ENCODE measurements at regions not wholly inside any gene's neighbourhood (a gene's known extent, or its start where the extent isn't known, plus 50 kb on each side); places are given as distances from the start of the nearest gene placed in this dataset.
"Not testable (repeated sequence)": the region's sequence is repeated elsewhere in the genome, so short reads cannot be mapped to it uniquely, and the experiment has no call there.

DNA sequence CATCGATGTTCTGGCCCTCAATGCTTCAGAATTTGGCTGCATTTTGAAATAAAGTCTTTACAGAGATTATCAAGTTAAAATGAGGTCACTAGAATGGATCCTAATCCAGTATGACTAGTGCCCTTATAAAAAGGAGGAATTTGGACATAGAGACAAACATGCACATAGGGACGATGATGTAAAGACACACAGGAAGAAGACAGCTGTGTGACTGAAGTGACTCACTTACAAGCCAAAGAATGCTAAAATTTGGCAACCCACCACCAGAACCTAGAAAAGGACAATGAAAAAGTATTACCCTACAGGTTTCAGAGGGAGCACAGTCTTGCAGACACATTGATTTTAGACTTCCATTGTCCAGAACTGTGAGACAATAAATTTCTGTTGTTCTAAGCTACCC, 322.8 kb upstream of the GJE1 start:
- no peak overlapping the region for H3K4me3 ChIP-seq (ENCODE audit: low read depth, low read length)
- no peaks in the 10 kb centered on the region for H3K4me1 ChIP-seq
- intact Hi-C loops (cut with micrococcal nuclease; ENCODE audit: unreplicated experiment): no loop called here
- H3K27me3 Mint-ChIP-seq (ENCODE audit: insufficient read depth, unreplicated experiment): peaks cover 2% of the 10 kb centered on the region
- no peaks in the 10 kb centered on the region for H3K27me3 ChIP-seq (replicated peaks; ENCODE audit: control insufficient read depth, insufficient read depth, low read length)
- CTCF ChIA-PET: no interaction called here
- DNase-seq: no peak
- TF ChIP-seq, protein P1, sequence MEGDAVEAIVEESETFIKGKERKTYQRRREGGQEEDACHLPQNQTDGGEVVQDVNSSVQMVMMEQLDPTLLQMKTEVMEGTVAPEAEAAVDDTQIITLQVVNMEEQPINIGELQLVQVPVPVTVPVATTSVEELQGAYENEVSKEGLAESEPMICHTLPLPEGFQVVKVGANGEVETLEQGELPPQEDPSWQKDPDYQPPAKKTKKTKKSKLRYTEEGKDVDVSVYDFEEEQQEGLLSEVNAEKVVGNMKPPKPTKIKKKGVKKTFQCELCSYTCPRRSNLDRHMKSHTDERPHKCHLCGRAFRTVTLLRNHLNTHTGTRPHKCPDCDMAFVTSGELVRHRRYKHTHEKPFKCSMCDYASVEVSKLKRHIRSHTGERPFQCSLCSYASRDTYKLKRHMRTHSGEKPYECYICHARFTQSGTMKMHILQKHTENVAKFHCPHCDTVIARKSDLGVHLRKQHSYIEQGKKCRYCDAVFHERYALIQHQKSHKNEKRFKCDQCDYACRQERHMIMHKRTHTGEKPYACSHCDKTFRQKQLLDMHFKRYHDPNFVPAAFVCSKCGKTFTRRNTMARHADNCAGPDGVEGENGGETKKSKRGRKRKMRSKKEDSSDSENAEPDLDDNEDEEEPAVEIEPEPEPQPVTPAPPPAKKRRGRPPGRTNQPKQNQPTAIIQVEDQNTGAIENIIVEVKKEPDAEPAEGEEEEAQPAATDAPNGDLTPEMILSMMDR (IDR thresholded peaks at IDR 0.05; ENCODE audit: insufficient read depth in 1 of 2, low read depth in 1 of 2, low read length in 1 of 2, severe bottlenecking in 1 of 2, unreplicated experiment in 1 of 2): no peak
- no peaks in the 10 kb centered on the region for H3K36me3 Mint-ChIP-seq (ENCODE audit: insufficient read depth, unreplicated experiment)
- BruUV-seq (replicated peaks): no TSS peak
- H3K9me3 ChIP-seq: no peaks in the 10 kb centered on the region
- H3K9me3 Mint-ChIP-seq (ENCODE audit: unreplicated experiment): no peaks in the 10 kb centered on the region
- POLR2A ChIA-PET: no interaction called here
- H3K4me3 Mint-ChIP-seq (ENCODE audit: unreplicated experiment): no peak overlapping the region
- H3K36me3 ChIP-seq (ENCODE audit: control insufficient read depth, insufficient read depth, low read length): no peaks in the 10 kb centered on the region
- no peak overlapping the region for H3K27ac Mint-ChIP-seq (ENCODE audit: unreplicated experiment)
- no peaks in the 10 kb centered on the region for H3K4me1 Mint-ChIP-seq (ENCODE audit: low read depth, unreplicated experiment)

DNA sequence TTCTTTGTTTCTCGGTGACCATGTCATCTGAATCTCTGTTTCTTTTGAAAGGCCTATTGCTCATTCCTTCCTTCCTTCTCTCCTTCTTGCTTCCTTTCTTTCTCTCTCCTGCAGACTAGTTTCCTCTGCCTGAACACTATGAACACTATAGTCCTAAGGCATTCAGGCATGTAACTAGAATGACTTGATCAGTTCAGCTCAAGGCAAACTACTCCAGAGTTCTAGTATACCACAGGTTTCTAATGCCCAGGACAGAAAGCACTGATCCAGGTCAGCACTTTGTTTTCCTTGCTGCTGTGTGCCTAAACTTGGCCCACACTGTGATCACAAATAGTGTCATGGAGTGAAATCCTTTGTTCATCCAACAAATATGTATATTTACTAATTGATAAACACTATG, 324.1 kb upstream of the GJE1 start:
- Histone ChIP-seq H3K4me3 (ENCODE audit: low read depth, low read length) (no peak overlapping the region), H3K4me1 (no peaks in the 10 kb centered on the region), H3K36me3 (ENCODE audit: control insufficient read depth, insufficient read depth, low read length) (no peaks in the 10 kb centered on the region), H3K9me3 (no peaks in the 10 kb centered on the region), H3K27me3 (replicated peaks; ENCODE audit: control insufficient read depth, insufficient read depth, low read length) (no peaks in the 10 kb centered on the region)
- DNase-seq: no peak
- H3K27ac Mint-ChIP-seq (ENCODE audit: unreplicated experiment): no peak overlapping the region
- no peaks in the 10 kb centered on the region for H3K4me1 Mint-ChIP-seq (ENCODE audit: low read depth, unreplicated experiment)
- H3K36me3 Mint-ChIP-seq (ENCODE audit: insufficient read depth, unreplicated experiment): no peaks in the 10 kb centered on the region
- TF ChIP-seq, protein P1 (IDR thresholded peaks at IDR 0.05; ENCODE audit: insufficient read depth in 1 of 2, low read depth in 1 of 2, low read length in 1 of 2, severe bottlenecking in 1 of 2, unreplicated experiment in 1 of 2): no peak
- CTCF ChIA-PET: no interaction called here
- no peak overlapping the region for H3K4me3 Mint-ChIP-seq (ENCODE audit: unreplicated experiment)
- no TSS peak for BruUV-seq (replicated peaks)
- intact Hi-C loops (cut with micrococcal nuclease; ENCODE audit: unreplicated experiment): no loop called here
- peaks cover 2% of the 10 kb centered on the region for H3K27me3 Mint-ChIP-seq (ENCODE audit: insufficient read depth, unreplicated experiment)
- no peaks in the 10 kb centered on the region for H3K9me3 Mint-ChIP-seq (ENCODE audit: unreplicated experiment)
- POLR2A ChIA-PET: no interaction called here

DNA sequence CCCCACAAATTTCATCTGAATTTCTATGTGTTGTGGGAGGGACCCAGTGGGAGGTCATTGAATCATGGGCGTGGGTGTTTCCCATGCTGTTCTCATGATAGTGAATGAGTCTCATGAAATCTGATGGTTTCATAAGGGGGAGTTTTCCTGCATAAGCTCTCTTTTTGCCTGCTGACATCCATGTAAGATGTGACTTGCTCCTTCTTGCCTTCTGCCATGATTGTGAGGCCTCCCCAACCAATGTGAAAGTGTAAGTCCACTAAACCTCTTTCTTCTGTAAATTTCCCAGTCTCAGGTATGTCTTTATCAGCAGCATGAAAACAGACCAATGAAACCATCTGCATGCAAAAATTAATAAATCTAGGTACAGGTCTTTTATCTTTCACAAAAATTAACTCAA, 331.8 kb upstream of the GJE1 start:
- H3K27me3 ChIP-seq (replicated peaks; ENCODE audit: control insufficient read depth, insufficient read depth, low read length); H3K36me3 Mint-ChIP-seq (ENCODE audit: insufficient read depth, unreplicated experiment); H3K36me3 ChIP-seq (ENCODE audit: control insufficient read depth, insufficient read depth, low read length); CTCF ChIA-PET; H3K4me1 Mint-ChIP-seq (ENCODE audit: low read depth, unreplicated experiment); H3K27ac Mint-ChIP-seq (ENCODE audit: unreplicated experiment); BruUV-seq (replicated peaks); H3K4me3 Mint-ChIP-seq (ENCODE audit: unreplicated experiment); H3K9me3 ChIP-seq; H3K9me3 Mint-ChIP-seq (ENCODE audit: unreplicated experiment); H3K4me1 ChIP-seq; H3K27me3 Mint-ChIP-seq (ENCODE audit: insufficient read depth, unreplicated experiment); POLR2A ChIA-PET; DNase-seq; H3K4me3 ChIP-seq (ENCODE audit: low read depth, low read length); intact Hi-C loops (cut with micrococcal nuclease; ENCODE audit: unreplicated experiment): not testable (repeated sequence)

DNA sequence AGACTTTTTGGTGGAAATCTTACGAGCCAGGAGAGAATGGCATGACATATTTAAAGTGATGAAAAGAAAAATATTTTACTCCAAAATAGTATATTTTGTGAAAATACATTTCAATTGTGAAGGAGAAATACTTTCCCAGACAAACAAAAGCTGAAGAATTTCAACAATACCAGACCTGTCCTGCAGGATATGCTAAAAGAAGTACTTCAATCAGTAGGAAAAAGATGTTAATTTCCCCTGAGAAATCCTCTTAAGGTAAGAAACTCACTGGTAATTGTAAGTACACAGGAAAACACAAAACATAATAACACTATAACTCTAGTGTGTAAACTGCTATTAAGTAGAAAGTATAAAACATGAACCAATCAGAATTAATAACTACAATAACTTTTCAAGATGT, 341.8 kb upstream of the GJE1 start:
- Mint-ChIP-seq H3K4me3 (ENCODE audit: unreplicated experiment) (no peak overlapping the region), H3K27ac (ENCODE audit: unreplicated experiment) (no peak overlapping the region), H3K4me1 (ENCODE audit: low read depth, unreplicated experiment) (no peaks in the 10 kb centered on the region), H3K36me3 (ENCODE audit: insufficient read depth, unreplicated experiment) (no peaks in the 10 kb centered on the region), H3K27me3 (ENCODE audit: insufficient read depth, unreplicated experiment) (peaks cover 2% of the 10 kb centered on the region), H3K9me3 (ENCODE audit: unreplicated experiment) (no peaks in the 10 kb centered on the region)
- Histone ChIP-seq H3K4me3 (ENCODE audit: low read depth, low read length) (no peak overlapping the region), H3K9me3 (no peaks in the 10 kb centered on the region), H3K27me3 (replicated peaks; ENCODE audit: control insufficient read depth, insufficient read depth, low read length) (no peaks in the 10 kb centered on the region), H3K4me1 (no peaks in the 10 kb centered on the region), H3K36me3 (ENCODE audit: control insufficient read depth, insufficient read depth, low read length) (no peaks in the 10 kb centered on the region)
- ChIA-PET POLR2A (no interaction called here), CTCF (no interaction called here)
- TF ChIP-seq, protein P1 (IDR thresholded peaks at IDR 0.05; ENCODE audit: insufficient read depth in 1 of 2, low read depth in 1 of 2, low read length in 1 of 2, severe bottlenecking in 1 of 2, unreplicated experiment in 1 of 2): no peak
- no TSS peak for BruUV-seq (replicated peaks)
- no peak for DNase-seq
- intact Hi-C loops (cut with micrococcal nuclease; ENCODE audit: unreplicated experiment): no loop called here
